Adrenal gland (tissue), 9 donors: ENCODE measurements at regions not wholly inside any gene's neighbourhood (a gene's known extent, or its start where the extent isn't known, plus 50 kb on each side); places are given as distances from the start of the nearest gene placed in this dataset.

ENCODE experiments used
- DNase-seq, 7 donors: peaks; one replicate each; pipeline ENCODE4 v3.0.0-alpha.2; 2019 to 2020
- H3K27ac ChIP-seq, 5 donors: fragments of 200-600 bp; sonication (generic) in 4 of 5; 1 replicate in 3 of 5; 2 replicates in 2 of 5; pipeline versions ENCODE4 v1.5.1 to v1.8.0; 2016 to 2020; ENCODE audit warnings: mild to moderate bottlenecking in 1 of 5
- H3K27me3 ChIP-seq: fragments of 200-600 bp; 2 replicates; pipeline ENCODE4 v1.8.0; 2021
- H3K36me3 ChIP-seq, 2 donors: fragments of 200-600 bp; replicated peaks in 1 of 2; 1 replicate in 1 of 2; 2 replicates in 1 of 2; pipeline versions ENCODE4 v1.5.1 to v1.8.0; 2018 to 2022
- H3K4me1 ChIP-seq, 2 donors: fragments of 200-600 bp; replicated peaks in 1 of 2; 1 replicate in 1 of 2; 2 replicates in 1 of 2; pipeline versions ENCODE4 v1.5.1 to v1.8.0; 2018 to 2021
- H3K4me3 ChIP-seq, 4 donors: fragments of 200-600 bp; sonication (generic) in 3 of 4; one replicate each; pipeline ENCODE4 v1.5.1; 2016 to 2018
- H3K9me3 ChIP-seq, 3 donors: fragments of 200-600 bp; sonication (generic) in 1 of 3; replicated peaks in 1 of 3; 1 replicate in 2 of 3; 2 replicates in 1 of 3; pipeline versions ENCODE4 v1.5.1 to v1.8.0; 2016 to 2021
- POLR2A ChIP-seq, 2 donors: fragments of 450-650 bp; IDR thresholded peaks; one replicate each; pipeline ENCODE4 v1.6.1; 2017; ENCODE audit warnings: antibody characterized with exemption in 2 of 2, mild to moderate bottlenecking in 2 of 2, moderate library complexity in 1 of 2
- WGBS, 4 donors: extraction: QIAGEN DNeasy Blood & Tissue Kit in 2 of 4; methylation state at CpG; one replicate each; pipeline versions ENCODE4 v1.1.5 to v1.1.7; 2013 to 2017; 5-methylcytosine and 5-hydroxymethylcytosine counted together
- intact Hi-C, 2 donors: fragments of 100-400 bp; cut with DNase I; formaldehyde crosslinking; loops; one replicate each; pipeline versions ENCODE4 v1.14.1 to v1.15.0; 2022 to 2023
- TF ChIP-seq, protein P1 (sequence below), 6 experiments: fragments of 450-650 bp in 4 of 6; fragments of 200-600 bp in 2 of 6; sonication (generic) in 1 of 6; IDR thresholded peaks; 1 replicate in 5 of 6; 2 replicates in 1 of 6; pipeline versions ENCODE4 v1.5.1 to v1.8.0; 2016 to 2021; ENCODE audit warnings: antibody characterized with exemption in 6 of 6, mild to moderate bottlenecking in 2 of 6, moderate library complexity in 1 of 6
- donor health status: healthy with polysubstance abuse.
- donor health status: Bipolar disorder and iron deficiency.
- donor health status: DM: yes; HTN: yes; CAD: no.
- donor health status: DM: no; HTN: no; CAD: no.
- donor health status: DM: no; HTN: no; CAD: no.

DNA sequence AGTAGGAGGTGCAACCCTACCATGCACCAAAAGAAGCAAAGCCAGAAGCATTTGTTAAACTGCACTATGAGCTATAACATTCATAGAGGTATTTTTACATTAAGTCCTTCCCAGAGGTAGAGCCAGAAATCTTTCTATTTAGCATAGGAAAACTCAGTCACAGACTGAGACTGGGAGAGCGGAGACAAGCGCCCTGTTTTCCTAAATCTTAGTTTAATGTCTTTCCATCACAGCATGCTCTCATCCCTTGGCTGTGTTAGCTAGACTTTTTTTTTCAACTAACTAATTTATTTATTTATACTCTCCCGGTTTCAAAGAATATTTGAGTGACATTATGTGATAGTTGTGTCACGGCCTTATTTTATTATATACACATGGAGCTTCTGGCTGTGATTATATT lies 304.1 kb downstream of the LMX1A start:
- Histone ChIP-seq H3K27me3 (no peaks in the 10 kb centered on the region), H3K4me1 (no peaks in the 10 kb centered on the region), H3K36me3 (no peaks in the 10 kb centered on the region), H3K9me3 (no peaks in the 10 kb centered on the region), H3K27ac (no peak overlapping the region), H3K4me3 (no peak overlapping the region)
- WGBS, 4 donors: 77 to 82% (median 80%) methylated on average over 4 of the region's 4 CpGs
- DNase-seq: no peak
- intact Hi-C loops: no loop called here
- TF ChIP-seq POLR2A (IDR thresholded peaks at IDR 0.05): no peak
- TF ChIP-seq, protein P1, sequence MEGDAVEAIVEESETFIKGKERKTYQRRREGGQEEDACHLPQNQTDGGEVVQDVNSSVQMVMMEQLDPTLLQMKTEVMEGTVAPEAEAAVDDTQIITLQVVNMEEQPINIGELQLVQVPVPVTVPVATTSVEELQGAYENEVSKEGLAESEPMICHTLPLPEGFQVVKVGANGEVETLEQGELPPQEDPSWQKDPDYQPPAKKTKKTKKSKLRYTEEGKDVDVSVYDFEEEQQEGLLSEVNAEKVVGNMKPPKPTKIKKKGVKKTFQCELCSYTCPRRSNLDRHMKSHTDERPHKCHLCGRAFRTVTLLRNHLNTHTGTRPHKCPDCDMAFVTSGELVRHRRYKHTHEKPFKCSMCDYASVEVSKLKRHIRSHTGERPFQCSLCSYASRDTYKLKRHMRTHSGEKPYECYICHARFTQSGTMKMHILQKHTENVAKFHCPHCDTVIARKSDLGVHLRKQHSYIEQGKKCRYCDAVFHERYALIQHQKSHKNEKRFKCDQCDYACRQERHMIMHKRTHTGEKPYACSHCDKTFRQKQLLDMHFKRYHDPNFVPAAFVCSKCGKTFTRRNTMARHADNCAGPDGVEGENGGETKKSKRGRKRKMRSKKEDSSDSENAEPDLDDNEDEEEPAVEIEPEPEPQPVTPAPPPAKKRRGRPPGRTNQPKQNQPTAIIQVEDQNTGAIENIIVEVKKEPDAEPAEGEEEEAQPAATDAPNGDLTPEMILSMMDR (IDR thresholded peaks at IDR 0.05): no peak

DNA sequence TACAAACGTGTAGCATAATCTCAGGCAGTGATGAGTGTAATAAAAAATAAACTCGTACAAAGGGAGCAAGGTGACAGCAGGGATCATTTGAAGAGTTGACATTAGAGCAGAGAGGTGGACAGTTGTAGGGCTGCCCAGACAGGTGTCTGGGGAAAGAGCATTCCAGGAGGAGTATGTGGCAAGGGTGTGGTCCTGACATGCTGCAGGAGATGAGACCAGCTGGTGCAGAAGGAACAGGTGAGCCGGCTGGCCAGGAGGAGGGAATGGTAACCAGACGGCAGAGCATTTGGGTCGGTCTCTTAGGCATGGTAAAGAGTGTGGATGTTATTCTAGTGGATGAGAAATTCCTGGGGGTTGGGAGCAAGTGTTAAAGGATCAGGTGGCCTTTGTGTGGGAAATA lies 306.3 kb downstream of the LMX1A start:
- H3K4me3 ChIP-seq: no peak overlapping the region
- TF ChIP-seq POLR2A (IDR thresholded peaks at IDR 0.05): no peak
- DNase-seq: no peak
- WGBS, 4 donors: 73 to 77% (median 74%) methylated on average over 5 of the region's 5 CpGs
- H3K27ac ChIP-seq: no peak overlapping the region
- H3K4me1 ChIP-seq: no peaks in the 10 kb centered on the region
- no peaks in the 10 kb centered on the region for H3K9me3 ChIP-seq
- H3K36me3 ChIP-seq: no peaks in the 10 kb centered on the region
- intact Hi-C loops: no loop called here
- no peaks in the 10 kb centered on the region for H3K27me3 ChIP-seq

DNA sequence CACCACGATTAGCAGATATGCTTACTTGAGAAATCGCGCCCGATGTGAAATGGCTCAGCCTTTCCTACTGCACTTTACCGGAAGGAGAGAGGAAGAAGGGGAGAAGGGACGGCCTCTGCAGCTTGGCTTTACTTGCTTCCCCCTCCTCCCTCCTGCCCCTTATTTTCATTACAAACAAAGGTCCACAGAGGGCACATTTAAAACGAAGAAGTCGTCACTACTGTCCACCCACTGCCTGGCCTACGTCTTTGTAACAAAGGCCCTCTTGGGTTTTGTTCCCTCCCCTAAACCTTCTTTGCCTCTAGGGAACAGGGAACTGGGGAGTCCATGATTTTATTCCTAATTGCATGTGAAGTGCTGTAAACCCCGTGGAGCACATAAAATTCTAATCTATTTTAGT lies 308.5 kb downstream of the LMX1A start:
- H3K4me1 ChIP-seq: no peaks in the 10 kb centered on the region
- no peaks in the 10 kb centered on the region for H3K9me3 ChIP-seq
- WGBS, 4 donors: 44 to 59% (median 48%) methylated on average over 9 to 10 of the region's 10 CpGs
- intact Hi-C loops: no loop called here
- H3K4me3 ChIP-seq: no peak overlapping the region
- no peak overlapping the region for H3K27ac ChIP-seq
- H3K27me3 ChIP-seq: no peaks in the 10 kb centered on the region
- H3K36me3 ChIP-seq: no peaks in the 10 kb centered on the region
- DNase-seq: no peak
- TF ChIP-seq, protein P1 (IDR thresholded peaks at IDR 0.05): no peak
- TF ChIP-seq POLR2A (IDR thresholded peaks at IDR 0.05): no peak

DNA sequence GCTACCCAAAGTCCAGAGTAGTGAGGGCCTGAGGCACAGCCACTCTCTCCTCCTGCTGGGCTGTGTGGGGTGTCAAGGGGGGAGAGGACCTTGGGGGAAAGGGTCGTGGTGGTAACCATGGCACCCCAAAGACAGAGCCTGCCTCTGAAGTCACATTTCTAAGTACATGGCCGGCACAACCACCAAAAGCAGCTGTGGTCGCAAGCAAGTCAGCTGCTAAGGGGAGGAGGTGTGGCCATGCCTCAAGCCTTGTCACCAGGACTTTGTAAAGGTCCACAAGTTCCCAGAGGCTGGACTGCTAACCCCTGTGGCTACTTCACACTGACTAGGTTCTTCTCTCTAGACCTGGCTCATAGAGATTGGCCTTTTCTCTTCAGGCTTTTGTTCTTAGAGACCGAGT lies 310.6 kb downstream of the LMX1A start:
- no peaks in the 10 kb centered on the region for H3K27me3 ChIP-seq
- H3K36me3 ChIP-seq: no peaks in the 10 kb centered on the region
- H3K4me3 ChIP-seq: no peak overlapping the region
- no peak for DNase-seq
- intact Hi-C loops: no loop called here
- no peaks in the 10 kb centered on the region for H3K9me3 ChIP-seq
- TF ChIP-seq POLR2A (IDR thresholded peaks at IDR 0.05): no peak
- TF ChIP-seq, protein P1 (IDR thresholded peaks at IDR 0.05): no peak
- WGBS, 4 donors: 78 to 97% (median 79%) methylated on average over 3 to 4 of the region's 4 CpGs
- H3K4me1 ChIP-seq: no peaks in the 10 kb centered on the region
- H3K27ac ChIP-seq: no peak overlapping the region

DNA sequence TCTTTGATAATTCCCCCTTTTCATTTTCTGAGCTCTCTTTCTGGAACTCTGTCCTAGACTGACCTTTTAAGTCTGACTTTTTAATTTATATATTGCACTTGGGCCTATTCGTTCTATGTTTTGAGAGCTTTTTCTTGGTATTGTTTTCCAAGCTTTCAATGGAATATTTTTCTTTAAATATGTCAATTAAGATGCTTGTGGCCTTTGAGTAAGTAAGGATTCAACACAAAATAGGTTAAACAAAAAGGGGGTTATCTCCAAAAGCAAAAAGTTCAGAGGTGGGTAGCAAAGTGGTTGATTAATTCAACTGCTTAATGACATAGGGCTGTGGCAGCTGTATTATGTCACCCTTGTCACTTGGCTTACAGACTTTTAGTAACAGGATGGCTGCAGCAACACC lies 315.9 kb downstream of the LMX1A start:
- H3K4me1 ChIP-seq: no peaks in the 10 kb centered on the region
- H3K27ac ChIP-seq: no peak overlapping the region
- intact Hi-C loops: no loop called here
- no peaks in the 10 kb centered on the region for H3K36me3 ChIP-seq
- WGBS, 4 donors: 54 to 64% (median 61%) methylated on average over 1 of the region's 1 CpG
- H3K27me3 ChIP-seq: no peaks in the 10 kb centered on the region
- no peak overlapping the region for H3K4me3 ChIP-seq
- no peaks in the 10 kb centered on the region for H3K9me3 ChIP-seq
- no peak for DNase-seq
- TF ChIP-seq POLR2A (IDR thresholded peaks at IDR 0.05): no peak
- TF ChIP-seq, protein P1 (IDR thresholded peaks at IDR 0.05): no peak
